GM23338 (cell line): ENCODE measurements at regions not wholly inside any gene's neighbourhood (a gene's known extent, or its start where the extent isn't known, plus 50 kb on each side); places are given as distances from the start of the nearest gene placed in this dataset.

ENCODE experiments used
- ATAC-seq: fragments of 200-7000 bp; cut with Tn5 transposase; 3 replicates; pipeline ENCODE4 v1.9.1; 2020
- DNase-seq: peaks from one replicate; pipeline ENCODE4 v3.0.0-alpha.2; 2015; ENCODE audit warnings: low spot score
- H2AFZ ChIP-seq: fragments of 200-600 bp; sonication (generic); 2 replicates; pipeline ENCODE4 v1.8.0; 2016; ENCODE audit warnings: antibody characterized with exemption, mild to moderate bottlenecking, moderate library complexity
- H3F3A ChIP-seq: fragments of 200-600 bp; sonication (generic); replicated peaks from 2 replicates; pipeline ENCODE4 v1.8.0; 2017; ENCODE audit warnings: antibody characterized with exemption, mixed run types, low read depth
- H3K27ac ChIP-seq: fragments of 200-600 bp; sonication (generic); 2 replicates; pipeline ENCODE4 v1.6.1; 2016; ENCODE audit warnings: low read depth
- H3K27me3 ChIP-seq: fragments of 200-600 bp; sonication (generic); 2 replicates; pipeline ENCODE4 v1.8.0; 2016; ENCODE audit warnings: mild to moderate bottlenecking, mixed run types, moderate library complexity; ENCODE audit not compliant: insufficient read depth
- H3K36me3 ChIP-seq: fragments of 200-600 bp; sonication (generic); 2 replicates; pipeline ENCODE4 v1.8.0; 2016; ENCODE audit warnings: mild to moderate bottlenecking; ENCODE audit not compliant: insufficient read depth
- H3K4me1 ChIP-seq: fragments of 200-600 bp; sonication (generic); 2 replicates; pipeline ENCODE4 v1.8.0; 2016; ENCODE audit warnings: mild to moderate bottlenecking, moderate library complexity; ENCODE audit not compliant: insufficient read depth
- H3K4me2 ChIP-seq: fragments of 200-600 bp; sonication (generic); 2 replicates; pipeline ENCODE4 v1.7.1; 2017; ENCODE audit warnings: mixed run types
- H3K4me3 ChIP-seq: fragments of 200-600 bp; sonication (generic); 2 replicates; pipeline ENCODE4 v1.6.1; 2016; ENCODE audit warnings: mixed run types
- H3K79me2 ChIP-seq: fragments of 200-600 bp; sonication (generic); replicated peaks from 2 replicates; pipeline ENCODE4 v1.8.0; 2017; ENCODE audit warnings: mild to moderate bottlenecking; ENCODE audit not compliant: insufficient read depth
- H3K9me2 ChIP-seq: fragments of 200-600 bp; sonication (generic); 2 replicates; pipeline ENCODE4 v1.8.0; 2017; ENCODE audit not compliant: insufficient read depth
- H4K20me1 ChIP-seq: fragments of 200-600 bp; sonication (generic); replicated peaks from 2 replicates; pipeline ENCODE4 v1.8.0; 2017; ENCODE audit warnings: mild to moderate bottlenecking; ENCODE audit not compliant: insufficient read depth
- H3K27ac Mint-ChIP-seq: 2 replicates; pipeline ENCODE4 v1.8.0; 2020; ENCODE audit warnings: inconsistent platforms, mild to moderate bottlenecking, moderate library complexity, mixed read lengths
- H3K27me3 Mint-ChIP-seq: 3 replicates; pipeline ENCODE4 v1.8.0; 2022; ENCODE audit warnings: low read depth, mild to moderate bottlenecking, moderate library complexity, mixed read lengths, inconsistent platforms; ENCODE audit not compliant: insufficient read depth, poor library complexity
- H3K36me3 Mint-ChIP-seq: 3 replicates; pipeline ENCODE4 v1.8.0; 2021; ENCODE audit warnings: low read depth, mild to moderate bottlenecking, inconsistent platforms, moderate library complexity, mixed read lengths
- H3K4me1 Mint-ChIP-seq: 3 replicates; pipeline ENCODE4 v1.8.0; 2020; ENCODE audit warnings: mild to moderate bottlenecking, inconsistent platforms, mixed read lengths
- H3K4me3 Mint-ChIP-seq: 3 replicates; pipeline ENCODE4 v1.8.0; 2021; ENCODE audit warnings: moderate library complexity, mild to moderate bottlenecking, inconsistent platforms, mixed read lengths
- H3K9me3 Mint-ChIP-seq: 3 replicates; pipeline ENCODE4 v1.8.0; 2020; ENCODE audit warnings: moderate library complexity, mild to moderate bottlenecking, inconsistent platforms, mixed read lengths
- EZH2phosphoT487 ChIP-seq: fragments of 200-600 bp; sonication (generic); IDR thresholded peaks from one replicate; pipeline ENCODE4 v1.8.1; 2018; ENCODE audit warnings: antibody characterized with exemption; ENCODE audit not compliant: unreplicated experiment
- JUNB ChIP-seq: IDR thresholded peaks from one replicate; pipeline ENCODE4 v1.6.1; 2016; ENCODE audit warnings: antibody characterized with exemption; ENCODE audit not compliant: unreplicated experiment
- NANOG ChIP-seq: IDR thresholded peaks from 2 replicates; pipeline ENCODE4 v1.6.1; 2016; ENCODE audit warnings: antibody characterized with exemption, borderline replicate concordance
- POLR2AphosphoS5 ChIP-seq: IDR thresholded peaks from 2 replicates; pipeline ENCODE4 v1.6.1; 2016; ENCODE audit warnings: antibody characterized with exemption, low read depth
- STAT1 ChIP-seq: IDR thresholded peaks from one replicate; pipeline ENCODE4 v1.6.1; 2016; ENCODE audit warnings: antibody characterized with exemption; ENCODE audit not compliant: unreplicated experiment
- ZNF114 ChIP-seq: fragments of 250-450 bp; sonication (Bioruptor Pico); IDR thresholded peaks from 2 replicates; pipeline ENCODE4 v1.5.0; 2020; ENCODE audit warnings: mild to moderate bottlenecking, moderate library complexity
- ZNF331 ChIP-seq: fragments of 250-450 bp; sonication (Bioruptor Pico); IDR thresholded peaks from 2 replicates; pipeline ENCODE4 v1.5.0; 2020; ENCODE audit warnings: low read depth, mild to moderate bottlenecking, moderate library complexity
- ZNF462 ChIP-seq: fragments of 250-450 bp; sonication (Bioruptor Pico); IDR thresholded peaks from 2 replicates; pipeline ENCODE4 v1.5.0; 2020; ENCODE audit warnings: mild to moderate bottlenecking, moderate library complexity
- TF ChIP-seq, protein P1 (sequence below): IDR thresholded peaks from 2 replicates; pipeline ENCODE4 v1.6.1; 2016; ENCODE audit warnings: antibody characterized with exemption
- TF ChIP-seq, protein P2 (sequence below): IDR thresholded peaks from one replicate; pipeline ENCODE4 v1.6.1; 2018; ENCODE audit warnings: antibody characterized with exemption; ENCODE audit not compliant: unreplicated experiment

DNA sequence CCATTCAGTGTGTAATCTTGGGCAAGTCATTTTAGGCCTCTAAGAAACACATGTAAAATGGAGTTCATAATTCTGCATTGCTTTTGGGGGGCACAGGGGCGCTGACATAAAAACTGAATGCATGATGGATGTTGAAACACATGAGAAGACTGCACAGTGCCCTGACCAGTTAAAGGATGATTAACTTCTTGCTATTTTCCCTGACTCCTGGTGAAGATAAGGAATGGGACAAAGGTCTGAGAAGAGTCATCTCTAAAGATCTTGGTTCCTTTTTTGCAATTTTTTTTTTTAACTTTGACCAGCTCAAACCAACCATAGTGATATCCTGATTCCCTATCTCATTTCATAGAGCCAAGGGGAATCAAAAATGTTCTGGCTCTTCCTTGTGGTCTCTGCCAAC is 134.9 kb upstream of the TENM4 start:
- Mint-ChIP-seq H3K27ac (no peak overlapping the region), H3K4me1 (no peaks in the 10 kb centered on the region), H3K4me3 (no peak overlapping the region), H3K9me3 (no peaks in the 10 kb centered on the region), H3K27me3 (no peaks in the 10 kb centered on the region), H3K36me3 (no peaks in the 10 kb centered on the region)
- H3K79me2 ChIP-seq: no peaks in the 10 kb centered on the region
- no peak overlapping the region for H2AFZ ChIP-seq
- H3F3A ChIP-seq: no peaks in the 10 kb centered on the region
- DNase-seq: no peak
- H3K36me3 ChIP-seq: no peaks in the 10 kb centered on the region
- H3K4me1 ChIP-seq: no peaks in the 10 kb centered on the region
- no peak overlapping the region for H3K27ac ChIP-seq
- H3K27me3 ChIP-seq: no peaks in the 10 kb centered on the region
- ATAC-seq: no peak
- H3K4me2 ChIP-seq: no peak overlapping the region
- H4K20me1 ChIP-seq: no peaks in the 10 kb centered on the region
- no peak overlapping the region for H3K4me3 ChIP-seq
- TF ChIP-seq STAT1: no peak
- no peak for TF ChIP-seq ZNF462 (CRISPR knock-in tag)
- no peak for TF ChIP-seq ZNF331 (CRISPR knock-in tag)
- no peak for TF ChIP-seq POLR2AphosphoS5
- TF ChIP-seq, protein P1, sequence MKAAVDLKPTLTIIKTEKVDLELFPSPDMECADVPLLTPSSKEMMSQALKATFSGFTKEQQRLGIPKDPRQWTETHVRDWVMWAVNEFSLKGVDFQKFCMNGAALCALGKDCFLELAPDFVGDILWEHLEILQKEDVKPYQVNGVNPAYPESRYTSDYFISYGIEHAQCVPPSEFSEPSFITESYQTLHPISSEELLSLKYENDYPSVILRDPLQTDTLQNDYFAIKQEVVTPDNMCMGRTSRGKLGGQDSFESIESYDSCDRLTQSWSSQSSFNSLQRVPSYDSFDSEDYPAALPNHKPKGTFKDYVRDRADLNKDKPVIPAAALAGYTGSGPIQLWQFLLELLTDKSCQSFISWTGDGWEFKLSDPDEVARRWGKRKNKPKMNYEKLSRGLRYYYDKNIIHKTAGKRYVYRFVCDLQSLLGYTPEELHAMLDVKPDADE: no peak
- TF ChIP-seq EZH2phosphoT487: no peak
- peaks cover 15% of the 10 kb centered on the region for H3K9me2 ChIP-seq

DNA sequence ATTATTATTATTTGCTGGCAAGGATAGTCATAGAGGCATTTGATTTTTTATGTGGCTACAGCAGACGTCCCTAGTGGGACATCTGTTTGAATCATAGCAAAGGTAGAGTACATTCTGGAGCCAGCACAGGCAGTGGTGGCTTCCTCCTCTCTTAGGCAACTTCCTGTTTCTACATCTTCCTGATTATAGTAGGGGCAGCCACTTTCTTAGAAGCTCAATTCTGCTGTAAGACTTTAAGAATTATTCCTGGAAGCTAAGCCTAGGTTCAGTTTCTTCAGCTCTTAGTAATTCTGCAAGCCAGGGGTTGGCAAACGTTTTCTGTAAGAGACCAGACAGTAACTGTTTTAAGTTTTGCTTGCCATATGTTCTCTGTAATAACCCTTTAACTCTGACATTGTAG is 129.3 kb upstream of the TENM4 start:
- Mint-ChIP-seq H3K27ac (no peak overlapping the region), H3K9me3 (no peaks in the 10 kb centered on the region), H3K36me3 (no peaks in the 10 kb centered on the region), H3K27me3 (no peaks in the 10 kb centered on the region), H3K4me3 (no peak overlapping the region), H3K4me1 (no peaks in the 10 kb centered on the region)
- H3K4me3 ChIP-seq: no peak overlapping the region
- no peaks in the 10 kb centered on the region for H3K79me2 ChIP-seq
- H3K4me2 ChIP-seq: no peak overlapping the region
- ATAC-seq (no peak), DNase-seq (no peak)
- H3F3A ChIP-seq: no peaks in the 10 kb centered on the region
- no peaks in the 10 kb centered on the region for H4K20me1 ChIP-seq
- no peaks in the 10 kb centered on the region for H3K27me3 ChIP-seq
- 0 out of 2 replicates have a peak, but pooled peaks cover 8% of the 10 kb centered on the region for H3K9me2 ChIP-seq
- no peak overlapping the region for H3K27ac ChIP-seq
- H2AFZ ChIP-seq: no peak overlapping the region
- no peaks in the 10 kb centered on the region for H3K4me1 ChIP-seq
- H3K36me3 ChIP-seq: no peaks in the 10 kb centered on the region
- TF ChIP-seq EZH2phosphoT487 (no peak), JUNB (no peak), STAT1 (no peak), ZNF331 (CRISPR knock-in tag) (no peak), ZNF114 (CRISPR knock-in tag) (no peak), NANOG (no peak), POLR2AphosphoS5 (no peak)
- TF ChIP-seq, protein P1: no peak
- TF ChIP-seq, protein P2, sequence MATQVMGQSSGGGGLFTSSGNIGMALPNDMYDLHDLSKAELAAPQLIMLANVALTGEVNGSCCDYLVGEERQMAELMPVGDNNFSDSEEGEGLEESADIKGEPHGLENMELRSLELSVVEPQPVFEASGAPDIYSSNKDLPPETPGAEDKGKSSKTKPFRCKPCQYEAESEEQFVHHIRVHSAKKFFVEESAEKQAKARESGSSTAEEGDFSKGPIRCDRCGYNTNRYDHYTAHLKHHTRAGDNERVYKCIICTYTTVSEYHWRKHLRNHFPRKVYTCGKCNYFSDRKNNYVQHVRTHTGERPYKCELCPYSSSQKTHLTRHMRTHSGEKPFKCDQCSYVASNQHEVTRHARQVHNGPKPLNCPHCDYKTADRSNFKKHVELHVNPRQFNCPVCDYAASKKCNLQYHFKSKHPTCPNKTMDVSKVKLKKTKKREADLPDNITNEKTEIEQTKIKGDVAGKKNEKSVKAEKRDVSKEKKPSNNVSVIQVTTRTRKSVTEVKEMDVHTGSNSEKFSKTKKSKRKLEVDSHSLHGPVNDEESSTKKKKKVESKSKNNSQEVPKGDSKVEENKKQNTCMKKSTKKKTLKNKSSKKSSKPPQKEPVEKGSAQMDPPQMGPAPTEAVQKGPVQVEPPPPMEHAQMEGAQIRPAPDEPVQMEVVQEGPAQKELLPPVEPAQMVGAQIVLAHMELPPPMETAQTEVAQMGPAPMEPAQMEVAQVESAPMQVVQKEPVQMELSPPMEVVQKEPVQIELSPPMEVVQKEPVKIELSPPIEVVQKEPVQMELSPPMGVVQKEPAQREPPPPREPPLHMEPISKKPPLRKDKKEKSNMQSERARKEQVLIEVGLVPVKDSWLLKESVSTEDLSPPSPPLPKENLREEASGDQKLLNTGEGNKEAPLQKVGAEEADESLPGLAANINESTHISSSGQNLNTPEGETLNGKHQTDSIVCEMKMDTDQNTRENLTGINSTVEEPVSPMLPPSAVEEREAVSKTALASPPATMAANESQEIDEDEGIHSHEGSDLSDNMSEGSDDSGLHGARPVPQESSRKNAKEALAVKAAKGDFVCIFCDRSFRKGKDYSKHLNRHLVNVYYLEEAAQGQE: no peak
